Activated B cell treated with CpG ODN at 0.5 μM for 24 hours (primary cell): ENCODE measurements at regions not wholly inside any gene's neighbourhood (a gene's known extent, or its start where the extent isn't known, plus 50 kb on each side); places are given as distances from the start of the nearest gene placed in this dataset.

ENCODE experiments used
- ATAC-seq: fragments of 200-7000 bp; cut with Tn5 transposase; one replicate; pipeline ENCODE4 v1.10.0; 2021; ENCODE audit warnings: low read depth, mild to moderate bottlenecking, moderate library complexity
- CTCF ChIA-PET: fragments of 350-600 bp; sonication (Branson Sonifier 250); formaldehyde crosslinking; loops from one replicate; lab custom pipeline; 2021; ENCODE audit warnings: antibody characterized with exemption; lab: Charles Lee
- POLR2A ChIA-PET: fragments of 350-600 bp; sonication (Branson Sonifier 250); formaldehyde crosslinking; loops from one replicate; lab custom pipeline; 2021; ENCODE audit warnings: antibody characterized with exemption; lab: Charles Lee
- DNase-seq: peaks from one replicate; pipeline ENCODE4 v3.0.0; 2022
- H3K27ac Mint-ChIP-seq: one replicate; pipeline ENCODE4 v1.8.0; 2020; ENCODE audit warnings: mixed read lengths
- H3K27me3 Mint-ChIP-seq: one replicate; pipeline ENCODE4 v1.8.0; 2021; ENCODE audit warnings: mixed read lengths
- H3K36me3 Mint-ChIP-seq: one replicate; pipeline ENCODE4 v1.8.0; 2021; ENCODE audit warnings: low read depth, mixed read lengths
- H3K4me1 Mint-ChIP-seq: one replicate; pipeline ENCODE4 v1.8.0; 2021; ENCODE audit warnings: mixed read lengths
- H3K4me3 Mint-ChIP-seq: one replicate; pipeline ENCODE4 v1.8.0; 2020; ENCODE audit warnings: mild to moderate bottlenecking, mixed read lengths
- H3K9me3 Mint-ChIP-seq: one replicate; pipeline ENCODE4 v1.8.0; 2020; ENCODE audit warnings: mixed read lengths
- CTCF ChIP-seq: fragments of 200-600 bp; IDR thresholded peaks from one replicate; pipeline ENCODE4 v1.8.0; 2022; ENCODE audit warnings: antibody characterized with exemption, mild to moderate bottlenecking
- intact Hi-C: fragments of 100-400 bp; cut with micrococcal nuclease; formaldehyde crosslinking; loops from one replicate; pipeline ENCODE4 v1.15.1; 2024

GRCh38 chr2:150369862-150370261 is 117.6 kb downstream of the RND3 start:
- DNase-seq: no peak
- Mint-ChIP-seq H3K4me1 (no peaks in the 10 kb centered on the region), H3K4me3 (no peak overlapping the region), H3K27ac (no peak overlapping the region), H3K27me3 (no peaks in the 10 kb centered on the region), H3K9me3 (no peaks in the 10 kb centered on the region), H3K36me3 (no peaks in the 10 kb centered on the region)
- intact Hi-C loops: no loop called here
- no peak for ATAC-seq
- POLR2A ChIA-PET: no interaction called here
- CTCF ChIA-PET: no interaction called here
- no peak for TF ChIP-seq CTCF

DNA sequence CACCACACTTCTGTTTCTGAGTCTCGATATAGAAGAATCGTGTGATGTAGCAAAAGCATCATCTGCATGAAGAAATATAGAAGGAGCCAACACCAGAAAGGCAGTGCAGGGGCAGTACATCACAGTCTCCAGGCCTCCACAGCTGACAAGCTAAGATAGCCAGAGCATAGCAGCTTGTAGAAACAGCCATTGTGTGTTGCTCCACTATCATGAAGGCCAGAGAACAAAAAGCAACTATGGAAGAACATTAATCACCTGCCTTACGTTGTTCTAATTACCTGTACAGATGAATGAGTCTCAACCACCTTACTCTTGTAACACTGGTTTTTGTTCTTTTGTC is 129.0 kb downstream of the RND3 start:
- no peaks in the 10 kb centered on the region for H3K27me3 Mint-ChIP-seq
- CTCF ChIA-PET: no interaction called here
- POLR2A ChIA-PET: no interaction called here

GRCh38 chr2:150357770-150358467 is 129.5 kb downstream of the RND3 start:
- no peak overlapping the region for H3K27ac Mint-ChIP-seq
- ATAC-seq: no peak
- intact Hi-C loops: no loop called here
- no peak for TF ChIP-seq CTCF
- H3K9me3 Mint-ChIP-seq: peaks cover 6% of the 10 kb centered on the region
- POLR2A ChIA-PET: no interaction called here
- CTCF ChIA-PET: no interaction called here
- no peak overlapping the region for H3K4me3 Mint-ChIP-seq
- DNase-seq: no peak
- H3K27me3 Mint-ChIP-seq: no peaks in the 10 kb centered on the region
- no peaks in the 10 kb centered on the region for H3K36me3 Mint-ChIP-seq
- H3K4me1 Mint-ChIP-seq: no peaks in the 10 kb centered on the region

More for the DNA sequence above, 129.0 kb downstream of the RND3 start:
- no peak for TF ChIP-seq CTCF
- Mint-ChIP-seq H3K4me3 (no peak overlapping the region), H3K9me3 (peaks cover 7% of the 10 kb centered on the region), H3K4me1 (no peaks in the 10 kb centered on the region), H3K27ac (no peak overlapping the region), H3K36me3 (no peaks in the 10 kb centered on the region)
- no peak for DNase-seq
- intact Hi-C loops: no loop called here
- ATAC-seq: no peak

DNA sequence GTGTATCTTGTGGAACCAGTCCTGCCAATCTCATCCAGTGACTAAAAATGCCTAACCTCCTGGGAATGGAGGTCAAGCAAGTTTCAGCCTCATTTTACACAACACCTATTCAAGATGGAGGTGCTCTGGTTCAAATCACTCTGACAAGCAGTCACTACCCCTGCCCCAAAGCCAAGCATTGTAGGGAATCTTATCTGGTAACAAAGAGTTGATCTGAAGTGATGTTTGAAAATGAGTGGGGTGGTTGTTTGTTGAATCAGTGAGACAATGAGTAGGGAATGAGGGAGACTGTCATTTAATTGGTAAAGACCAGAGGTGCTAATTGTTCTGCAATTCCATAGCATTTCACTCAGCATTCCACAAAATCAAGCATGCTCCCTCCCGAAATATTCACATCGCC is 132.0 kb downstream of the RND3 start:
- DNase-seq (no peak), ATAC-seq (no peak)
- Mint-ChIP-seq H3K27ac (no peak overlapping the region), H3K27me3 (no peaks in the 10 kb centered on the region), H3K4me1 (no peaks in the 10 kb centered on the region), H3K9me3 (peaks cover 6% of the 10 kb centered on the region), H3K36me3 (no peaks in the 10 kb centered on the region), H3K4me3 (no peak overlapping the region)
- intact Hi-C loops: no loop called here
- TF ChIP-seq CTCF: no peak
- CTCF ChIA-PET: no interaction called here
- POLR2A ChIA-PET: no interaction called here

- no peak for TF ChIP-seq CTCF
- Mint-ChIP-seq H3K9me3 (peaks cover 4% of the 10 kb centered on the region), H3K27ac (no peak overlapping the region), H3K27me3 (no peaks in the 10 kb centered on the region), H3K4me3 (no peak overlapping the region), H3K36me3 (no peaks in the 10 kb centered on the region), H3K4me1 (no peaks in the 10 kb centered on the region)
- CTCF ChIA-PET: no interaction called here
- POLR2A ChIA-PET: no interaction called here
- no peak for ATAC-seq
- intact Hi-C loops: no loop called here
- DNase-seq: no peak
These were observed 134.1 kb downstream of the RND3 start for GRCh38 chr2:150353376-150353775.
